ENCODE measurements at regions not wholly inside any gene's neighbourhood (a gene's known extent, or its start where the extent isn't known, plus 50 kb on each side); places are given as distances from the start of the nearest gene placed in this dataset.

DNA sequence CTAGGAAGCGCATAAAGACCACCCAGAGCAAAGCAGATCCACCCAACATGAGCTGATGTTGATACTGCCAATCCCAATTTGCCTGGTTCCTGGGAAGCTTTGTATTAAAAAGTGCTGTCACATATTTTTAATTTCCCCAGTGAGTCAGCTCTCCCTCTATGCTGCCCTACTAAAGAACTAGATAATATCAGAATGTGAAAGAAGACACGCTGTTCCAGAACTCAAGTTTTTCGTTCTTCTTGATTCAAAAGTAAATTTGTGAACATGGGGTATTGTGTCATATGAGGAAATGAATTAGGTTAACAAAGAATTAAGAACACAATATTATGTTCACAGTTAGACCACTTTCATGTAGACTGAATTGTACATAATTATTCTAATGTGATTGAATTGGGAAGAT is 734.2 kb upstream of the ALCAM start:
- no peaks in the 10 kb centered on the region; the same call in 2 of the 3 replicates for H3K9me3 ChIP-seq (replicated peaks; ENCODE audit: control insufficient read depth, insufficient read depth, low read length)
- no peaks in the 10 kb centered on the region for H3K36me3 ChIP-seq (ENCODE audit: control insufficient read depth in 2 of 2, insufficient read depth in 2 of 2, low read length in 1 of 2)
- in situ Hi-C loops (cut with MboI), result no loop called here
- TF ChIP-seq ESRRA (IDR thresholded peaks at IDR 0.05; ENCODE audit: low read length) (no peak), ZBED1 (IDR thresholded peaks at IDR 0.05; ENCODE audit: borderline replicate concordance) (no peak), PML (IDR thresholded peaks at IDR 0.05; ENCODE audit: low read length) (no peak)
- no peaks in the 10 kb centered on the region for H3K27me3 ChIP-seq (replicated peaks in 1 of 2; ENCODE audit: control insufficient read depth in 2 of 2, insufficient read depth in 2 of 2, low read length in 1 of 2)
- no peak overlapping the region for H3K4me2 ChIP-seq (ENCODE audit: control insufficient read depth, insufficient read depth)
- no peaks in the 10 kb centered on the region for H3K79me2 ChIP-seq (ENCODE audit: control insufficient read depth, insufficient read depth, low read length)
- CTCF ChIA-PET, result interaction anchor here (0.6 kb wide), 1 partner anchor 135 kb away, joined by 3 read pairs; no protein-coding TSS in a partner anchor
- intact Hi-C loops (cut with micrococcal nuclease; ENCODE audit: unreplicated experiment), result no loop called here
- H2AFZ ChIP-seq (ENCODE audit: control insufficient read depth, low read depth, low read length), result no peak overlapping the region
- RAD21 ChIA-PET (ENCODE audit: unreplicated experiment), result no interaction called here
- no peaks in the 10 kb centered on the region for H3K4me1 ChIP-seq (ENCODE audit: control insufficient read depth, insufficient read depth, low read length)
- H3K27ac ChIP-seq (ENCODE audit: control insufficient read depth, insufficient read depth), result no peak overlapping the region
- SMC1A ChIA-PET (ENCODE audit: uncharacterized antibody, unreplicated experiment), result interaction anchor here (1.1 kb wide), 1 partner anchor 8 kb away, joined by 3 read pairs; no protein-coding TSS in a partner anchor
- POLR2A ChIA-PET, result no interaction called here
- BruUV-seq (replicated peaks), result no TSS peak
- no peak overlapping the region for H3K4me3 ChIP-seq
- ATAC-seq, result no peak
- H3K9ac ChIP-seq (ENCODE audit: control insufficient read depth, insufficient read depth, low read length), result no peak overlapping the region
- no peak for DNase-seq (ENCODE audit: low read depth, low spot score)
- WGBS (ENCODE audit: insufficient coverage, insufficient replicate concordance, low lambda C conversion rate, missing lambda C conversion rate), result 45% methylated on average over 3 of the region's 3 CpGs
- no peak for FAIRE-seq
- H4K20me1 ChIP-seq (ENCODE audit: control insufficient read depth, insufficient read depth), result no peaks in the 10 kb centered on the region

DNA sequence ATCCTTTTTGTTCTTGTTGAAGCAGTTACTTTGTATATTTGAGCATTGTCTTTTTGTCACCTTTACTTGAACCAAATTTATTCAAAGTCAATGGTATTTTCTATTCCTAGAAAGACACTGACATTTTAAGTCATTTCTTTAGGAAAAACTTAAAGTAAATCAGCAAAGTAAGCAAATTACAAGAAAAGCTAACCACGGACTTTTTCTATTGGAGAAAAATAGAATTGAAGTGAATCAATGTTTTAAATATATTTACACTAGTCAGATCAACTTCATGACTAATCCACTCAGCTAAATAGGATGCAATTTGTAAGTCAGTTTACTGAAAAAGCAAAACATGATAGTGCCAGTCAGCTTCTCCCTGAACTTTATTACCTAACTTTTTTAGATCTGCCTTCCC is 733.8 kb upstream of the ALCAM start:
- ChIA-PET SMC1A (ENCODE audit: uncharacterized antibody, unreplicated experiment) (interaction anchor here (1.1 to 1.4 kb wide), 2 partner anchors 9 to 19 kb away, joined by 3 read pairs; no protein-coding TSS in a partner anchor), RAD21 (ENCODE audit: unreplicated experiment) (no interaction called here), CTCF (interaction anchor here (0.6 kb wide), 1 partner anchor 135 kb away, joined by 3 read pairs; no protein-coding TSS in a partner anchor), POLR2A (no interaction called here)
- Histone ChIP-seq H3K27ac (ENCODE audit: control insufficient read depth, insufficient read depth) (no peak overlapping the region), H3K9me3 (replicated peaks; ENCODE audit: control insufficient read depth, insufficient read depth, low read length) (no peaks in the 10 kb centered on the region; the same call in 2 of the 3 replicates), H3K9ac (ENCODE audit: control insufficient read depth, insufficient read depth, low read length) (no peak overlapping the region), H4K20me1 (ENCODE audit: control insufficient read depth, insufficient read depth) (no peaks in the 10 kb centered on the region), H3K36me3 (ENCODE audit: control insufficient read depth in 2 of 2, insufficient read depth in 2 of 2, low read length in 1 of 2) (no peaks in the 10 kb centered on the region), H3K27me3 (replicated peaks in 1 of 2; ENCODE audit: control insufficient read depth in 2 of 2, insufficient read depth in 2 of 2, low read length in 1 of 2) (no peaks in the 10 kb centered on the region), H3K4me2 (ENCODE audit: control insufficient read depth, insufficient read depth) (no peak overlapping the region), H3K4me1 (ENCODE audit: control insufficient read depth, insufficient read depth, low read length) (no peaks in the 10 kb centered on the region), H3K4me3 (no peak overlapping the region), H3K79me2 (ENCODE audit: control insufficient read depth, insufficient read depth, low read length) (no peaks in the 10 kb centered on the region), H2AFZ (ENCODE audit: control insufficient read depth, low read depth, low read length) (no peak overlapping the region)
- FAIRE-seq (no peak), ATAC-seq (no peak), DNase-seq (ENCODE audit: low read depth, low spot score) (no peak)
- WGBS (ENCODE audit: insufficient coverage, insufficient replicate concordance, low lambda C conversion rate, missing lambda C conversion rate), result 0% methylated on average over 1 of the region's 1 CpG
- BruUV-seq (replicated peaks), result no TSS peak
- TF ChIP-seq, protein P1, sequence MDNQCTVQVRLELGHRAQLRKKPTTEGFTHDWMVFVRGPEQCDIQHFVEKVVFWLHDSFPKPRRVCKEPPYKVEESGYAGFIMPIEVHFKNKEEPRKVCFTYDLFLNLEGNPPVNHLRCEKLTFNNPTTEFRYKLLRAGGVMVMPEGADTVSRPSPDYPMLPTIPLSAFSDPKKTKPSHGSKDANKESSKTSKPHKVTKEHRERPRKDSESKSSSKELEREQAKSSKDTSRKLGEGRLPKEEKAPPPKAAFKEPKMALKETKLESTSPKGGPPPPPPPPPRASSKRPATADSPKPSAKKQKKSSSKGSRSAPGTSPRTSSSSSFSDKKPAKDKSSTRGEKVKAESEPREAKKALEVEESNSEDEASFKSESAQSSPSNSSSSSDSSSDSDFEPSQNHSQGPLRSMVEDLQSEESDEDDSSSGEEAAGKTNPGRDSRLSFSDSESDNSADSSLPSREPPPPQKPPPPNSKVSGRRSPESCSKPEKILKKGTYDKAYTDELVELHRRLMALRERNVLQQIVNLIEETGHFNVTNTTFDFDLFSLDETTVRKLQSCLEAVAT (IDR thresholded peaks at IDR 0.05), result no peak
- TF ChIP-seq, protein P2, sequence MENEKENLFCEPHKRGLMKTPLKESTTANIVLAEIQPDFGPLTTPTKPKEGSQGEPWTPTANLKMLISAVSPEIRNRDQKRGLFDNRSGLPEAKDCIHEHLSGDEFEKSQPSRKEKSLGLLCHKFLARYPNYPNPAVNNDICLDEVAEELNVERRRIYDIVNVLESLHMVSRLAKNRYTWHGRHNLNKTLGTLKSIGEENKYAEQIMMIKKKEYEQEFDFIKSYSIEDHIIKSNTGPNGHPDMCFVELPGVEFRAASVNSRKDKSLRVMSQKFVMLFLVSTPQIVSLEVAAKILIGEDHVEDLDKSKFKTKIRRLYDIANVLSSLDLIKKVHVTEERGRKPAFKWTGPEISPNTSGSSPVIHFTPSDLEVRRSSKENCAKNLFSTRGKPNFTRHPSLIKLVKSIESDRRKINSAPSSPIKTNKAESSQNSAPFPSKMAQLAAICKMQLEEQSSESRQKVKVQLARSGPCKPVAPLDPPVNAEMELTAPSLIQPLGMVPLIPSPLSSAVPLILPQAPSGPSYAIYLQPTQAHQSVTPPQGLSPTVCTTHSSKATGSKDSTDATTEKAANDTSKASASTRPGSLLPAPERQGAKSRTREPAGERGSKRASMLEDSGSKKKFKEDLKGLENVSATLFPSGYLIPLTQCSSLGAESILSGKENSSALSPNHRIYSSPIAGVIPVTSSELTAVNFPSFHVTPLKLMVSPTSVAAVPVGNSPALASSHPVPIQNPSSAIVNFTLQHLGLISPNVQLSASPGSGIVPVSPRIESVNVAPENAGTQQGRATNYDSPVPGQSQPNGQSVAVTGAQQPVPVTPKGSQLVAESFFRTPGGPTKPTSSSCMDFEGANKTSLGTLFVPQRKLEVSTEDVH (IDR thresholded peaks at IDR 0.05; ENCODE audit: low read depth, partially characterized antibody), result no peak
- in situ Hi-C loops (cut with MboI), result no loop called here
- intact Hi-C loops (cut with micrococcal nuclease; ENCODE audit: unreplicated experiment), result no loop called here
